Medulla oblongata (tissue), 1 donor: ENCODE measurements at regions not wholly inside any gene's neighbourhood (a gene's known extent, or its start where the extent isn't known, plus 50 kb on each side); places are given as distances from the start of the nearest gene placed in this dataset.

Experiments used
- DNase-seq: peaks from one replicate; pipeline ENCODE4 v3.0.0-alpha.2; 2015; ENCODE audit errors: extremely low spot score

DNA sequence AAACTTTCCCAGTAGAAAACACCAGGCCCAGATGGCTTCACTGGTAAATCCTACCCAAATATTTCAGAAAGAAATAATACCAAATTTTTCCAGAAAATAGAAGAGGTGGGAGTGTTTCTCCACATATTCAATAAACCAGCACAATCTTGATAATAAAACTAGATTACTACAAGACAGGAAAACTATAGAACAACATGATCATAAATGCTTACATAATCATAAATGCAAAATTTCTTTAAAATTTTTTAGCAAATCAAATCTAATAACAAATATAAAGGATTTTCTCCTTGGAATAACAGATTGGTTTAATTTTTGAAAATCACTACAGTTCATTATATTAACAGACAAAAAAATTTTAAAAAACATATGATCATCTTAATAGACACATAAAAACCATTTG, 294.5 kb downstream of the BCL11B start:
- DNase-seq, result no peak

GRCh38 chr14:98982986-98983385, 289.0 kb downstream of the BCL11B start:
- DNase-seq, result no peak

- no peak for DNase-seq
Observed at GRCh38 chr14:98984027-98984718, 287.8 kb downstream of the BCL11B start.

DNA sequence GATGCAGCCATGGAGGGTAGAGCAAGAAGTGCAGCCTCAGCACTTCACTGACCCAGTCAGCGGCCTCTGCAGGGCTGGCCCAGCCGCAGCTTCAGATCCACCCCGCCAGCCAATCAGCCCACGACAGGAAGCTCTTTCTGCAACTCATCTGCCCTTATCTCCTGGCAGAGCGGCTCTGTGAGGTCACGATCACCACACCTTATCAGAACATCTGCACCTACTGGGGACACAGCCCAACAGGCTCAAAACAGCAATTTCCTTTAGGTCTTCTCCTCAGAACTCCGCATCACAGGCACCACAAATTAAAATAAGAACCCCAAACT, 287.3 kb downstream of the BCL11B start:
- DNase-seq, result no peak

DNA sequence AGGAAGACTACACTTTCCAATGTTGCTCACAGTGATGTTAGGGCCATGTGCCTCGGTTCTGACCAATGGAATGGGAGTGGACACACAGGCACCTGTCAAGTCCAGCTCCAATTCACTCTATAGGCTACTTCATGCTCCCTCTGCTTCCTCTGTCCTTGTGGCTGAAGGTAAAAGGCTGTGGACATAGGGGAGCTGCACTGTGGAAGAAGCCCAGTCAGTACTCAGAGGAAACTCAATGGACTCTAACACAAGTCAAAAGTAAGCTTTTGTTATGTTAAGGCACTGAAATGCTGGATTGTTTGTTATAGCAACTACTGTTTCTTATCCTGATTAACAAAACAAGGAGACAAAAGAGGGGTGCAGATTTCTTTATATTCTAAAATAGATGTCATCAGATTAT, 278.2 kb downstream of the BCL11B start:
- no peak for DNase-seq

GRCh38 chr14:98994561-98994960, 277.4 kb downstream of the BCL11B start:
- no peak for DNase-seq

- no peak for DNase-seq
Observed at GRCh38 chr14:98997526-98998205, 274.3 kb downstream of the BCL11B start.

DNA sequence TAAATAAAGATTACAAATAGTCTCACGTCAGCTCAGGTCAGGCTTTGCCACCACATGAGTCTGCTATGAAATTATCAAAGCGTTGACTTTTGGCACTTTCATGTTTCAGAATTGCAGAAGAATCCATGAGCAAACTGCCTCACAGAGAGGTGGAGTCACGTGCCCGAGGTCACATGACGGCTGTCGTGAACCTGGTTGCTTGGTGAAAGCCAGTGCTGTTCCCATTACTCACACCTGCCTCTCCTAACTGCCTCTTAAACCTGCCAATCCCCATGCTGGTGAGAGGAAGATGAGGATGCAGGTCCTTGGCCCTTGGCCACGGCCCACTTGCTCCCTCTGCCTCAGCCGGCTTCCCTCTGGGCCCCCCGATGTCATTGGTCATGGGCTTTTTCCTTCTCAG, 272.7 kb downstream of the BCL11B start:
- no peak for DNase-seq

GRCh38 chr14:98999901-99000300, 272.1 kb downstream of the BCL11B start:
- no peak for DNase-seq

- no peak for DNase-seq
Observed at GRCh38 chr14:99001241-99001640, 270.8 kb downstream of the BCL11B start.

DNA sequence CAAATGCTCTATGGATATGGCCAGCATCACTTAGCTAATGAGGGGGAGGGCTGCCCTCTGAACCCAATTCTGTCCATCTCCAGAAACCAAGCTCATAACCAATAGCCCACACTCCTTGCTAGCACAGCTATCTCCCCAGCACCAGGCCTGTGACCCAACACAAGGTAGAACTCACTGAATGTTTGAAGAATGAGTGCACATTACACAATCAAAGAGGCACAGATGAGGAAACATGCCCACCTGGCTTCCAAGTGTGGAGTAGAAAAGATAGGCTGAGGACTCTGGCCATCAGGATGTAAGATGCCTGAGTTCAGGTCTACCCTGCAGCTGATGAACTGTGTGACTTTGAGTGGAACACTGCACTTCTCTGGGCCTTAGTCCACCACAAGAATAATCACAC, 268.4 kb downstream of the BCL11B start:
- no peak for DNase-seq

GRCh38 chr14:99004112-99004511, 267.9 kb downstream of the BCL11B start:
- DNase-seq, result no peak

DNA sequence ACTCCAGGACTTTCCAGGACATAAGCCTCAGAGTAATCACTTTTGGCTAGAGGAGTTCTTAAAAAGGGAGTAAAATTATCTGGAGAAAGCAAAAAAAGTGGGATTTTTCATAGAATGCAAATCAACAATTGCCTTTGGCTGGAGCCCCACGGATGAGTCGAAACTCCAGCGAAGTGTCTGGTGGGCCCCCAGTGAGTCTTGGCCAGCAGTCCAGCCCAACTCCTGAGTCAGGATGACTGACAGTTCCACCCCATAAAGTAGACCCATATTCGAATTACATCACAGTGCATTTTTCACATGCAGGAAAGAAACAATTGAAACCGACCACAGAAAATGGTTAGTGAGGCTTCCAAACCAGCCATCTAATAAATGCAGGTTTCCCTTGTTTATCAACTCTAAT, 265.7 kb downstream of the BCL11B start:
- no peak for DNase-seq

GRCh38 chr14:99007795-99008194, 264.2 kb downstream of the BCL11B start:
- DNase-seq, result no peak

GRCh38 chr14:99009871-99010270, 262.1 kb downstream of the BCL11B start:
- no peak for DNase-seq

- DNase-seq, result no peak
Observed at GRCh38 chr14:99011385-99011784, 260.6 kb downstream of the BCL11B start.

DNA sequence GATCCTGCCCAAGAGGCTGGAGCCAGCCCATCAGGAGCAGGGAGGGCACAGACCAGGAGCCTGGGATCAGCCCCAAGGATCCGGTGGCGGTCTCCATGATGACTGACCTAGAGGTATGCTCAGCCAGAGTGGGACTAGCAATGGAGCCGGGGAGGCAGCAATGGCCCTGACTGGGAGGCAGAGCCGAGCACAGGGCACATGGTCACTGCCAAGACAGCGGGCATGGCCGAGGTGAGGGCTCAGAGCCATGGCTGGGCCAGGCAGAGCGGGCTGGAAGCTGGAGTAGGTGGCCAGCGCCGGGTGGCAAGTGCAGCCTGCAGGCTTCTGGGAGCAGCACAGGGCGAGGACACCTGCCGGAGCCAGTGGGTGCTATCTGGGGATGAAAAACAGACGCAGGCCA, 259.3 kb downstream of the BCL11B start:
- DNase-seq, result peak; percentile 51

DNA sequence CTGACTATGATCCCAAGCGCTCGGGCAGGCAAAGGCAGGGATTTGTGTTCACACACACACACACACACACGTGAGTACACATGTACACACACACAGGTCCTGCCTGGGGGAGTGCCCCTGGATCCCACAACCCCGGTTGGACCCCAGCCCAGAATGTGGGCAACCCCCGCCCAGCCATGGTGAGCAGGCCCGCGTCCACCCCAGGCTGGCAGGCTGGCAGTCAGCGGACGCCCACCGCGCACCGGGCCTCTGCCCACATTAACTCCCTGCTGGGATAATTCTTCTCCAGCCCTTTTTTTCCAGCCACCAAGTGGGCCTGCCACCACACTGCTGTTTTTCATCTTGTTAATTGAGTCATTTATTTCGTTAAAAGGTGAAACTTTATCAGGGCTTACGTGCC, 256.2 kb downstream of the BCL11B start:
- no peak for DNase-seq

DNA sequence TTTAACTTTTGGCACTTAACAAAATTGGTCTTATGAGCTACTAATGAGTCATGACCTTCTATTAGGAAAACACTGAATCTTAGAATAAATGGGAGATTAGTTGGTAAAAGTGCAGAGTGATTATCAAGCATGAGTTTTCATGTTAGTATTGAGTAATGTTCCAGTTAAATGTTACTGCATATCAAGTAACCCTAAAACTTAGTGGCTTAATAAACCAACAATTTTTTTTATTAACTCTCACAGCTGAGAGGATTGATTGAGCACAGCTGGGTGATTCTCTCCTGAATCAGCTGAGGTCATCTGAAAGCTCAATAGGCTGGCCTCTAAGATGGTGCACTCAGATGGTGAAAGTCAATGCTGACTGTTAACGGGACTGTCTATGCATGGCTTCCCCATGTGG, 248.6 kb downstream of the BCL11B start:
- DNase-seq, result no peak

DNA sequence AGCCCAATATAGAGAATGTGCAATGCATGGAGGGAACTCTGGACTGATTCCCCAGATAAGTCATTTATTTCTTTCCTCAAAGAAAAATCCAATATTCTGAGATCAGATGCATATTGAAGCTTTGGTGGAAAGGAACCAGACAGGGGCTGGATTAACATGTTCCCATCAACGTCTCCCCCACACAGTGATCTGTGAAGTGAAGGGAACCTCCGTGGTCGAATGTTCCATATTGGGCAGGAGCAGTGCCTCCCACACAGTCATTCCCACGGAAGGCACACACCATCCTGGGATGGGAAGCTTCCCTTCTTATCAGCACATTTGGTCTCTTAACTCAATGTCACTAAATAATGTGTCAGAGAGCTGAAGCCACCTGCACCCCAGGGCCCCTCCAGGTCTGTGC, 247.1 kb downstream of the BCL11B start:
- DNase-seq, result no peak

- DNase-seq, result no peak
Observed at GRCh38 chr14:99025418-99025817, 246.6 kb downstream of the BCL11B start.

DNA sequence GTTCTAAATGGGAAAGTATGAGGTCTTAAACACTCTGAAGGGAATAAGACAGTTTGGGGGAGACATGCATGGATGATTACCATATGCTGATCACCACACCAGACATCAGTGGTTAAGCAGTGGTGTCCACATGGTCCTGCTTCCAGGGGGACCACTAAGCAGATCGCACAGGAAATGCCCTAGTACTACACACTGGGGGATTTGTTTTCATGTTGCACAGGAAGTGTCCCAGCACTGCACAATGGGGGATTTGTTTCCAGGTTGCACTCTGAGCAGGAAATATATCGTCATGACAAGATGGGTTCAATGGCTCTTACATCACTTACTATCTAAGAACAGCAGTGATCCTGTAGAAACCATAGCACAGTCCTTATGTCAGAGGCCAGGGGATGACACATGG, 245.5 kb downstream of the BCL11B start:
- DNase-seq, result no peak

GRCh38 chr14:99028041-99028440, 244.0 kb downstream of the BCL11B start:
- no peak for DNase-seq

GRCh38 chr14:99028521-99028920, 243.5 kb downstream of the BCL11B start:
- DNase-seq, result no peak
